ENCODE measurements at regions not wholly inside any gene's neighbourhood (a gene's known extent, or its start where the extent isn't known, plus 50 kb on each side); places are given as distances from the start of the nearest gene placed in this dataset.

- TF ChIP-seq, protein P1, sequence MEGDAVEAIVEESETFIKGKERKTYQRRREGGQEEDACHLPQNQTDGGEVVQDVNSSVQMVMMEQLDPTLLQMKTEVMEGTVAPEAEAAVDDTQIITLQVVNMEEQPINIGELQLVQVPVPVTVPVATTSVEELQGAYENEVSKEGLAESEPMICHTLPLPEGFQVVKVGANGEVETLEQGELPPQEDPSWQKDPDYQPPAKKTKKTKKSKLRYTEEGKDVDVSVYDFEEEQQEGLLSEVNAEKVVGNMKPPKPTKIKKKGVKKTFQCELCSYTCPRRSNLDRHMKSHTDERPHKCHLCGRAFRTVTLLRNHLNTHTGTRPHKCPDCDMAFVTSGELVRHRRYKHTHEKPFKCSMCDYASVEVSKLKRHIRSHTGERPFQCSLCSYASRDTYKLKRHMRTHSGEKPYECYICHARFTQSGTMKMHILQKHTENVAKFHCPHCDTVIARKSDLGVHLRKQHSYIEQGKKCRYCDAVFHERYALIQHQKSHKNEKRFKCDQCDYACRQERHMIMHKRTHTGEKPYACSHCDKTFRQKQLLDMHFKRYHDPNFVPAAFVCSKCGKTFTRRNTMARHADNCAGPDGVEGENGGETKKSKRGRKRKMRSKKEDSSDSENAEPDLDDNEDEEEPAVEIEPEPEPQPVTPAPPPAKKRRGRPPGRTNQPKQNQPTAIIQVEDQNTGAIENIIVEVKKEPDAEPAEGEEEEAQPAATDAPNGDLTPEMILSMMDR (IDR thresholded peaks at IDR 0.05), result no peak
- no peak for TF ChIP-seq POLR2AphosphoS5 (IDR thresholded peaks at IDR 0.05)
Observed at GRCh38 chr1:90800012-90800717, 83.1 kb upstream of the BARHL2 start.
